HepG2 (cell line): ENCODE measurements at regions not wholly inside any gene's neighbourhood (a gene's known extent, or its start where the extent isn't known, plus 50 kb on each side); places are given as distances from the start of the nearest gene placed in this dataset.

Experiments used
- ATAC-seq: fragments of 200-7000 bp; cut with Tn5 transposase; 3 replicates; pipeline ENCODE4 v1.9.1; 2020; ENCODE audit warnings: mild to moderate bottlenecking, moderate library complexity
- BruUV-seq: library from RNA; stranded (reverse); fragments of 400-500 nt; replicated peaks from 2 replicates; lab custom pipeline; 2021; lab: Mats Ljungman, UMichigan
- CTCF ChIA-PET: fragments of 300-600 bp; formaldehyde crosslinking; extraction: SDS; loops from one replicate; lab custom pipeline; 2021; ENCODE audit warnings: low total read pairs, inconsistent platforms, low intra/inter-chr PET ratio; lab: Yijun Ruan, JAX
- POLR2A ChIA-PET: fragments of 350-600 bp; sonication (Branson Sonifier 250); formaldehyde crosslinking; loops from one replicate; lab custom pipeline; 2020; ENCODE audit warnings: antibody characterized with exemption, inconsistent platforms; lab: Yijun Ruan, JAX
- DNase-seq: peaks from one replicate; pipeline ENCODE4 v3.0.0-alpha.2; 2015; ENCODE audit warnings: low spot score
- FAIRE-seq: peaks from 3 replicates; lab custom pipeline; 2011; peaks lifted over from hg19 to GRCh38; lab: Jason Lieb, UNC
- H2AFZ ChIP-seq: one replicate; pipeline ENCODE4 v1.6.1; 2011; ENCODE audit warnings: low read length, inconsistent platforms
- H3K27ac ChIP-seq: fragments of 300-600 bp; 3 replicates; pipeline ENCODE4 v1.8.0; 2011; ENCODE audit warnings: mixed run types, mild to moderate bottlenecking, mixed read lengths, low read length, inconsistent platforms; ENCODE audit not compliant: insufficient read depth; ENCODE audit errors: extremely low read length
- H3K27me3 ChIP-seq, 2 experiments: fragments of 200-600 bp in 1 of 2; 2 replicates in 1 of 2; 3 replicates in 1 of 2; pipeline versions ENCODE4 v1.6.0 to v1.8.0; 2011; ENCODE audit warnings: low read length in 2 of 2, mild to moderate bottlenecking in 2 of 2, moderate library complexity in 2 of 2, inconsistent platforms in 1 of 2; ENCODE audit not compliant: insufficient read depth in 2 of 2, control insufficient read depth in 1 of 2
- H3K36me3 ChIP-seq, 2 experiments: fragments of 200-600 bp in 1 of 2; replicated peaks in 1 of 2; 2 replicates in 1 of 2; 3 replicates in 1 of 2; pipeline versions ENCODE4 v1.5.1 to v1.8.0; 2011; ENCODE audit warnings: low read length in 2 of 2, inconsistent platforms in 1 of 2; ENCODE audit not compliant: insufficient read depth in 2 of 2, control insufficient read depth in 1 of 2
- H3K4me1 ChIP-seq: 2 replicates; pipeline ENCODE4 v1.5.1; 2012; ENCODE audit warnings: low read length, inconsistent platforms; ENCODE audit not compliant: insufficient read depth
- H3K4me2 ChIP-seq: 2 replicates; pipeline ENCODE4 v1.6.0; 2011; ENCODE audit warnings: low read depth, low read length, inconsistent platforms
- H3K4me3 ChIP-seq, 3 experiments: fragments of 200-600 bp in 1 of 3; sonication (generic), shearing (Covaris generic) in 1 of 3; replicated peaks in 1 of 3; 2 replicates each; pipeline ENCODE4 v1.5.1; 2011 to 2016; ENCODE audit warnings: low read length in 3 of 3, inconsistent platforms in 2 of 3, low read depth in 2 of 3, mild to moderate bottlenecking in 2 of 3, control low read depth in 1 of 3, mixed read lengths in 1 of 3; ENCODE audit not compliant: insufficient read depth in 1 of 3
- H3K79me2 ChIP-seq: one replicate; pipeline ENCODE4 v1.6.1; 2011; ENCODE audit warnings: low read length, inconsistent platforms; ENCODE audit not compliant: insufficient read depth
- H3K9ac ChIP-seq: 2 replicates; pipeline ENCODE4 v1.6.0; 2011; ENCODE audit warnings: mild to moderate bottlenecking, low read depth, low read length, inconsistent platforms; ENCODE audit not compliant: insufficient read depth
- H3K9me3 ChIP-seq: 2 replicates; pipeline ENCODE4 v1.5.1; 2012; ENCODE audit warnings: mild to moderate bottlenecking, low read length
- H4K20me1 ChIP-seq: 2 replicates; pipeline ENCODE4 v1.6.0; 2011; ENCODE audit warnings: inconsistent platforms, mild to moderate bottlenecking, low read length, moderate library complexity; ENCODE audit not compliant: insufficient read depth
- AKAP8 ChIP-seq: sonication (generic); formaldehyde crosslinking; IDR thresholded peaks from 2 replicates; pipeline ENCODE4 v1.5.1; 2020; ENCODE audit warnings: mild to moderate bottlenecking, missing genetic modification reagents
- ARNT ChIP-seq: fragments of 450-650 bp; IDR thresholded peaks from 2 replicates; pipeline ENCODE4 v1.6.1; 2017
- CBX2 ChIP-seq, 2 experiments: fragments of 200-600 bp in 1 of 2; sonication (generic); formaldehyde crosslinking in 1 of 2; IDR thresholded peaks; 2 replicates each; pipeline versions ENCODE4 v1.7.0 to v1.8.1; 2018 to 2022; ENCODE audit warnings: low read depth in 2 of 2, low read length in 1 of 2, mild to moderate bottlenecking in 1 of 2, missing genetic modification reagents in 1 of 2
- HHEX ChIP-seq: IDR thresholded peaks from 2 replicates; pipeline ENCODE4 v1.6.1; 2016; ENCODE audit warnings: control low read depth
- HOXA3 ChIP-seq: sonication (generic); formaldehyde crosslinking; IDR thresholded peaks from 2 replicates; pipeline ENCODE4 v1.5.0; 2020; ENCODE audit warnings: missing genetic modification reagents
- KIAA2018 ChIP-seq: sonication (generic); formaldehyde crosslinking; IDR thresholded peaks from 2 replicates; pipeline ENCODE4 v1.5.0; 2020; ENCODE audit warnings: mild to moderate bottlenecking, missing genetic modification reagents, borderline replicate concordance
- NONO ChIP-seq, 2 experiments: fragments of 450-650 bp in 1 of 2; sonication (generic) in 1 of 2; formaldehyde crosslinking in 1 of 2; IDR thresholded peaks in 1 of 2; conservative IDR thresholded peaks in 1 of 2; 2 replicates each; pipeline versions ENCODE4 v1.6.1 to v1.8.0; 2017 to 2022; ENCODE audit warnings: mild to moderate bottlenecking in 1 of 2, missing genetic modification reagents in 1 of 2, moderate library complexity in 1 of 2
- RAD21 ChIP-seq: fragments of 450-650 bp; formaldehyde crosslinking; IDR thresholded peaks from 2 replicates; pipeline ENCODE4 v1.5.0; 2020; ENCODE audit warnings: mild to moderate bottlenecking
- ZHX1 ChIP-seq: sonication (generic); formaldehyde crosslinking; IDR thresholded peaks from 2 replicates; pipeline ENCODE4 v1.8.1; 2022; ENCODE audit warnings: low read depth, mild to moderate bottlenecking, missing genetic modification reagents
- ZNF724P ChIP-seq: sonication (generic); formaldehyde crosslinking; IDR thresholded peaks from 2 replicates; pipeline ENCODE4 v1.8.0; 2022; ENCODE audit warnings: missing genetic modification reagents, borderline replicate concordance
- WGBS: methylation state at CpG from one replicate; pipeline ENCODE4 v1.1.6; 2017; ENCODE audit warnings: low lambda C conversion rate; 5-methylcytosine and 5-hydroxymethylcytosine counted together
- in situ Hi-C: cut with HindIII; loops from 2 replicates; pipeline ENCODE4 v1.10.0; 2017; ENCODE audit warnings: low pct_unique_long_range_greater_than_20kb; ENCODE audit not compliant: extremely low pct_ligation_motif_present
- intact Hi-C: fragments of 100-400 bp; cut with micrococcal nuclease; formaldehyde crosslinking; loops from one replicate; pipeline ENCODE4 v1.10.0; 2022; ENCODE audit not compliant: unreplicated experiment

- H3K27me3 ChIP-seq = no peaks in the 10 kb centered on the region; a peak in 1 of 5 replicates
- FAIRE-seq (no peak), ATAC-seq (no peak), DNase-seq (no peak)
- in situ Hi-C loops (no loop called here), intact Hi-C loops (no loop called here)
- no peaks in the 10 kb centered on the region for H3K79me2 ChIP-seq
- H3K36me3 ChIP-seq = no peaks in the 10 kb centered on the region
- TF ChIP-seq AKAP8 (CRISPR knock-in tag) (no peak), ZNF724P (no peak), RAD21 (CRISPR knock-in tag) (no peak), ZHX1 (no peak), ARNT (no peak), HOXA3 (CRISPR knock-in tag) (no peak), CBX2 (IDR thresholded peaks at IDR 0.05; ENCODE audit: low read depth, low read length) (no peak), CBX2 (CRISPR knock-in tag; IDR thresholded peaks at IDR 0.05; ENCODE audit: low read depth) (no peak), NONO (IDR thresholded peaks at IDR 0.05) (no peak), NONO (CRISPR knock-in tag; conservative IDR thresholded peaks at IDR 0.05) (no peak), KIAA2018 (CRISPR knock-in tag) (no peak), HHEX (no peak)
- CTCF ChIA-PET = no interaction called here
- H3K4me3 ChIP-seq = no peak overlapping the region
- no peak overlapping the region for H3K4me2 ChIP-seq
- POLR2A ChIA-PET = no interaction called here
- H3K9ac ChIP-seq = no peak overlapping the region
- H3K4me1 ChIP-seq = no peaks in the 10 kb centered on the region
- BruUV-seq = no TSS peak
- no peak overlapping the region for H2AFZ ChIP-seq
- H3K27ac ChIP-seq = no peak overlapping the region
- no peaks in the 10 kb centered on the region for H4K20me1 ChIP-seq
- 5% methylated on average over 2 of the region's 2 CpGs for WGBS
- no peaks in the 10 kb centered on the region for H3K9me3 ChIP-seq
These were observed 229.1 kb upstream of the PITX2 start for GRCh38 chr4:110851989-110852388.
